Skeletal muscle satellite cell (primary cell): ENCODE measurements at regions not wholly inside any gene's neighbourhood (a gene's known extent, or its start where the extent isn't known, plus 50 kb on each side); places are given as distances from the start of the nearest gene placed in this dataset.
"Not testable (repeated sequence)": the region's sequence is repeated elsewhere in the genome, so short reads cannot be mapped to it uniquely, and the experiment has no call there.

Experiments used
- H3K27me3 ChIP-seq: 2 replicates; pipeline ENCODE4 v1.7.0; 2013; ENCODE audit warnings: low read length; ENCODE audit not compliant: control insufficient read depth, insufficient read depth
- H3K36me3 ChIP-seq: 2 replicates; pipeline ENCODE4 v1.7.0; 2013; ENCODE audit warnings: mild to moderate bottlenecking, control low read depth, low read length; ENCODE audit not compliant: insufficient read depth
- H3K4me1 ChIP-seq: 2 replicates; pipeline ENCODE4 v1.7.0; 2013; ENCODE audit warnings: low read length; ENCODE audit not compliant: control insufficient read depth, insufficient read depth
- H3K4me2 ChIP-seq: 2 replicates; pipeline ENCODE4 v1.7.0; 2013; ENCODE audit warnings: mild to moderate bottlenecking, low read length
- H3K4me3 ChIP-seq: 2 replicates; pipeline ENCODE4 v1.7.0; 2013; ENCODE audit warnings: low read length
- H3K9ac ChIP-seq: 2 replicates; pipeline ENCODE4 v1.7.0; 2013; ENCODE audit warnings: mild to moderate bottlenecking, low read depth, low read length, moderate library complexity
- H3K9me3 ChIP-seq: replicated peaks from 2 replicates; pipeline ENCODE4 v1.7.0; 2013; ENCODE audit warnings: mild to moderate bottlenecking, control low read depth, low read length

DNA sequence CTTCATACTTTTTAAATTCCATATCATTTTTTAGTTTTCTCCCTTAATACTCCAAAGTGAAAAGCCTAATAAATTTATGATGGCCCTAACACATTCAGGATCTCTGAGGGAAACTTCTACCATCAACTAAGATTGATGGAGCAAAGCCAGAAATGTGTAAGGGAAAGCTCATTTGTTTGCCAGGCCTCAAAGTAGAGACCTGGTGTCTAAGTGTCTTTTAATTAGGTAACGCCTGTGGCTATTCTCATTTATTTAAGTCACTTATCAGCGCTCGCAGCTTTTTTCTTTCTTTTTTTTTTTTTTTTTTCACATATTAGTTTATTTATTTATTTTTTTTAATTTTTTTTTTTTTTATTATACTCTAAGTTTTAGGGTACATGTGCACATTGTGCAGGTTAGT, 242.4 kb downstream of the TMA16 start:
- Histone ChIP-seq H3K4me3 (no peak overlapping the region), H3K9ac (no peak overlapping the region), H3K36me3 (no peaks in the 10 kb centered on the region), H3K27me3 (no peaks in the 10 kb centered on the region), H3K4me2 (no peak overlapping the region), H3K4me1 (no peaks in the 10 kb centered on the region), H3K9me3 (no peaks in the 10 kb centered on the region)

GRCh38 chr4:163737846-163738245, 243.4 kb downstream of the TMA16 start:
- H3K27me3 ChIP-seq, H3K4me1 ChIP-seq, H3K4me3 ChIP-seq, H3K9me3 ChIP-seq, H3K9ac ChIP-seq, H3K36me3 ChIP-seq, H3K4me2 ChIP-seq: not testable (repeated sequence)

DNA sequence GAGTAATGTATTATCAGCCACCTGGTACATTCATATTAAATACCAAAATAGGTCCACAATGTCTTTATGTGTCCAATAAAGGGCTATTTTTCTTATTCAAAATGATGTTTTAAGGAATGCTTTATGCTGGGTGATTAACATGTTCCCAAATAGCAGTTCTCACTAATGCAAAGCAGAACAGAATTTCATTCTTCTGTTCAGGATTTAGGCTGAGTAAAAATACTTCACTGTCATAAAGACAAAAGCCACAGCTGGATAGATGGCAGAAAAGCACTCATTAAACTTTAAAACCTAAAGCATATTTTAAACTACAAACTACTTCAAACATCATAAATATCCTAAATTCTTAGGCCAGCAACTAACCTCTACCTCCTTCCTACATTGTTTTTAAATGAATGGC, 244.0 kb downstream of the TMA16 start:
- Histone ChIP-seq H3K27me3 (no peaks in the 10 kb centered on the region), H3K4me2 (no peak overlapping the region), H3K9ac (no peak overlapping the region), H3K4me1 (no peaks in the 10 kb centered on the region), H3K4me3 (no peak overlapping the region), H3K36me3 (no peaks in the 10 kb centered on the region), H3K9me3 (no peaks in the 10 kb centered on the region)

GRCh38 chr4:163744861-163745260, 250.4 kb downstream of the TMA16 start:
- no peak overlapping the region for H3K9ac ChIP-seq
- no peak overlapping the region for H3K4me2 ChIP-seq
- no peaks in the 10 kb centered on the region for H3K9me3 ChIP-seq
- H3K27me3 ChIP-seq: no peaks in the 10 kb centered on the region
- H3K4me1 ChIP-seq: no peaks in the 10 kb centered on the region
- no peak overlapping the region for H3K4me3 ChIP-seq
- no peaks in the 10 kb centered on the region for H3K36me3 ChIP-seq

DNA sequence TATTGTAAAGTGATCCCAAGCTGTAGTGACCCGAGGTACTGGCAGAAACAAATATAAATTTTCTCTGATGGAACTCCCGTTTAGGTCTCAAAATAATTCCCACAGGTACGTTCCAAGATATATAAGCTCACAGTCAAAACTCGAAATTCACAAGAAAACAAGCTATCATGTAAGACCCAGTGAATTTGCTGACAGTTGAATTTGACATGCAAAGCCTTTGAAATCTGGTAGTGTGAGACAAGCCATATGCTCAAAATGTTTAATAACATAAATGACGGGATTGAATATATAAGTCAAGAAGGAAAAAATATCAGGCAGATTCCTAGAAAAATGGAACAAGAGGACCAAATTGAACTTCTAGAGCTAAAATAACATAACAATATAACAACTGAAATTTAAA, 252.8 kb downstream of the TMA16 start:
- H3K4me1 ChIP-seq: no peaks in the 10 kb centered on the region
- no peak overlapping the region for H3K4me2 ChIP-seq
- H3K9me3 ChIP-seq: no peaks in the 10 kb centered on the region
- no peaks in the 10 kb centered on the region for H3K36me3 ChIP-seq
- H3K9ac ChIP-seq: no peak overlapping the region
- no peak overlapping the region for H3K4me3 ChIP-seq
- no peaks in the 10 kb centered on the region for H3K27me3 ChIP-seq

DNA sequence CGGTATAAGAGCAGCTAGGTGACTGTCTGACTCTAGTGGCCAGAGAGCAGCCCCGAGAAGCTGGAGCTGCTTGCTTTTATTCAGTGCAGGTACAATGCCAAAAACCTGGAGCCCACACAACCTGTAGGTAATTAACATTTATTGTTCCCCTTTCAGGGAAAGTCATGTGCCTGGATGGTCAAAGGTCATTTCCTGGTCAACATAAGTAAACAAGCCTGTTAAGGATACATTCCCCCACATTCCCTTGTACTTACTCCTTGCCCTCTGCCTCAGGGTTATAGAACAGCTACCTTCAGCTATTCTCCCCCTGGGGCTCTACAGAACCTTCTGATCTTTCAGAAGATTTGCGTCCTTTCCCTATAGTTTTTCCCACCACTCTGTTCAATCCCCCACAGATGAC, 253.4 kb downstream of the TMA16 start:
- Histone ChIP-seq H3K4me2 (no peak overlapping the region), H3K9me3 (no peaks in the 10 kb centered on the region), H3K27me3 (no peaks in the 10 kb centered on the region), H3K9ac (no peak overlapping the region), H3K4me3 (no peak overlapping the region), H3K36me3 (no peaks in the 10 kb centered on the region), H3K4me1 (no peaks in the 10 kb centered on the region)

DNA sequence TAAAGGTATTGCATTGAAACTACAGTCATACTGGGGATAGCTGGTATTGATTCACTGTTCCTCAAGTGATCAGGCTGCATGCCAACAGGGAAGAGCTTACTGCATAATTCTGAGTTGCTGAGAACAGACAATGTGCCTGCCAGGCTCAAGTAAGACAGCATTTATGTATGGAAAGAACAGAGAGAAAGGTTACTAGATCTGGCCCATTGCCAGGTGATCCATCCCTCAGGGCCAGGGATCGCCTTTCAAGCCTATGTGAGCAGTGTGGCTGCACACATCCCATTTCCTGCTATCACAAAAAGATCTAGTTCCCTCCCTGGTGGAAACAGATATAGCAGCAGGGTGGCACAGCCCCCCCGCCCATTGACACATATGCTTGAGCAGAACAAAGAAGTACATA, 254.0 kb downstream of the TMA16 start:
- Histone ChIP-seq H3K9ac (no peak overlapping the region), H3K4me3 (no peak overlapping the region), H3K36me3 (no peaks in the 10 kb centered on the region), H3K9me3 (no peaks in the 10 kb centered on the region), H3K4me2 (no peak overlapping the region), H3K27me3 (no peaks in the 10 kb centered on the region), H3K4me1 (no peaks in the 10 kb centered on the region)

DNA sequence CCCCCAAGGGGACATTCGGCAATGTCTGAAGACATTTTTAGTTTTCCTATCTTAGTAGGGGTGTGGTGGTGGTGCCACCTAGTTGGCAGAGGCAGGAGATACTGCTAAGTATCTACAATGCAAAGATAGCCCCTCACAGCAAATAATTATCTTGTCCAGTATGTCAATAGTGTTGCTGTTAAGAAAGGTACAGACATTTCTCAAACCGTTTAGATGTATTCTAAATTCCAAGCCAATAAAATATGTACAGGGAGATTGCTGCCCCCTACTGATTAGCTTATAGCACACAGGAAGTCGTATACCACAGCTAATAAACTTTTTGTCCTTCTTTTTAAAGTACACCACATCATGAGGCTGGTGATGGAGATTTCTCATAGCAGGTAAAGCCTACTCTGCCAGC, 260.5 kb downstream of the TMA16 start:
- no peaks in the 10 kb centered on the region for H3K27me3 ChIP-seq
- no peaks in the 10 kb centered on the region for H3K4me1 ChIP-seq
- no peak overlapping the region for H3K4me2 ChIP-seq
- no peak overlapping the region for H3K4me3 ChIP-seq
- no peaks in the 10 kb centered on the region for H3K9me3 ChIP-seq
- no peak overlapping the region for H3K9ac ChIP-seq
- H3K36me3 ChIP-seq: no peaks in the 10 kb centered on the region

- H3K9ac ChIP-seq: no peak overlapping the region
- no peaks in the 10 kb centered on the region for H3K4me1 ChIP-seq
- no peaks in the 10 kb centered on the region for H3K27me3 ChIP-seq
- H3K4me3 ChIP-seq: no peak overlapping the region
- H3K36me3 ChIP-seq: no peaks in the 10 kb centered on the region
- H3K9me3 ChIP-seq: no peaks in the 10 kb centered on the region
- no peak overlapping the region for H3K4me2 ChIP-seq
Measured at GRCh38 chr4:163757219-163757618, 262.7 kb downstream of the TMA16 start.

GRCh38 chr4:163758032-163758431, 263.5 kb downstream of the TMA16 start:
- H3K4me2 ChIP-seq: no peak overlapping the region
- no peaks in the 10 kb centered on the region for H3K4me1 ChIP-seq
- no peaks in the 10 kb centered on the region for H3K9me3 ChIP-seq
- no peaks in the 10 kb centered on the region for H3K36me3 ChIP-seq
- no peak overlapping the region for H3K4me3 ChIP-seq
- H3K27me3 ChIP-seq: no peaks in the 10 kb centered on the region
- no peak overlapping the region for H3K9ac ChIP-seq

DNA sequence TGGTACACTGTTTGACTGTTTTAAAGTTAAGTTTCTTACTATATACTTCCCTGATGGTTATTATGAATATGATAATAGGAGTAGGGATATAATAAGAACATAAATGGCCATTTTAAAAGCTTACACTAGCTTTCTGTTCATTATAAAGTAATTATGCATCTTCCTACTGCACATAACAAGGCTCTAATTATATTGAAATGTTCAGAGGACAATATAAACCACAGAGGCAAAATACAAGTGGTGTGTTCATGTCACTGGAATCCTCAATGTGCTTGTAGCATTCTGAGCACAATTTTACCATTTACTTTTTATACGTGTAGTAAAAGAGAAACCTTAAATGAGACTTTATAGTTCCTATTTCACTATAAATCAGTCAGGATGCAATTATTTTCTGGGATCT, 268.3 kb downstream of the TMA16 start:
- Histone ChIP-seq H3K27me3 (no peaks in the 10 kb centered on the region), H3K9me3 (no peaks in the 10 kb centered on the region), H3K36me3 (no peaks in the 10 kb centered on the region), H3K4me2 (no peak overlapping the region), H3K9ac (no peak overlapping the region), H3K4me3 (no peak overlapping the region), H3K4me1 (no peaks in the 10 kb centered on the region)

DNA sequence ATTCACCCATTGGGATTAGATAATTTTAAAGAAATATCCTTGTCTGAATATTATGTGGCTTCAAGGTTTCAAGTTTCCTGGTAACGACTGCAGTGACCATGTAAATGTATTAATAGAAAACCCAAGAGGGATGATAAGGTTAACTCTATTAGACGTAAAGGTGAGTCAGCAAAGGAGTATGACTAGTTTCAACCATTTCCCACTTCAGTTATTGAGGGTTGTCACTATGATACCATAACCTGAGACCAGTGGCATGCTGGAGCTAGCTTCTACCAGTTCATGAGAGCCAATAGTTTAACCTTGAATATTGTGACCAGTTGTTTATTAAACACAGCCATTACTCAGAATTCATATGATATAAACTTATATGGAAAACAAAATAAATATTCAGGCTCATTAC, 270.1 kb downstream of the TMA16 start:
- Histone ChIP-seq H3K4me3 (no peak overlapping the region), H3K9ac (no peak overlapping the region), H3K4me1 (no peaks in the 10 kb centered on the region), H3K36me3 (no peaks in the 10 kb centered on the region), H3K27me3 (no peaks in the 10 kb centered on the region), H3K9me3 (no peaks in the 10 kb centered on the region), H3K4me2 (no peak overlapping the region)

DNA sequence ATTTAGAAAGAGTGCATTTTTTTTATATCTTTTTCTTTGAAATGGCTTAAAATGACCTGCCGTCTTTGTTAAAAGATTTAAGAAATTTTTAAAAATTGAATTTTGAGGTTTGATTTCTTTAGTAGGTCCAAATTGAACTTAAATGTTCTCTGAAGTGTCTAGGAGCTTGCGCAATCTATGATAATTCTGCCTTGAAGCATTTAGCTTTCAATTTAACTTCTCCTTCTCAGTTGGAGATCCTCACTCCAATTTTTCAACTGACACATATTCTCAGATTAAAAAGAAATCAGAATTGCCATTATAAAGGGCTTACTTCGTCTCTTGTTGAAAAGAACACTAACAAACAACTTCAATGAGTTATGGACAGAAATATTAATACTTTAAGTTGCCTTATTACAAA, 273.5 kb downstream of the TMA16 start:
- H3K27me3 ChIP-seq: no peaks in the 10 kb centered on the region
- no peak overlapping the region for H3K9ac ChIP-seq
- no peak overlapping the region for H3K4me2 ChIP-seq
- no peak overlapping the region for H3K4me3 ChIP-seq
- no peaks in the 10 kb centered on the region for H3K4me1 ChIP-seq
- H3K36me3 ChIP-seq: no peaks in the 10 kb centered on the region
- no peaks in the 10 kb centered on the region for H3K9me3 ChIP-seq
